ENCODE measurements at regions not wholly inside any gene's neighbourhood (a gene's known extent, or its start where the extent isn't known, plus 50 kb on each side); places are given as distances from the start of the nearest gene placed in this dataset.

DNA sequence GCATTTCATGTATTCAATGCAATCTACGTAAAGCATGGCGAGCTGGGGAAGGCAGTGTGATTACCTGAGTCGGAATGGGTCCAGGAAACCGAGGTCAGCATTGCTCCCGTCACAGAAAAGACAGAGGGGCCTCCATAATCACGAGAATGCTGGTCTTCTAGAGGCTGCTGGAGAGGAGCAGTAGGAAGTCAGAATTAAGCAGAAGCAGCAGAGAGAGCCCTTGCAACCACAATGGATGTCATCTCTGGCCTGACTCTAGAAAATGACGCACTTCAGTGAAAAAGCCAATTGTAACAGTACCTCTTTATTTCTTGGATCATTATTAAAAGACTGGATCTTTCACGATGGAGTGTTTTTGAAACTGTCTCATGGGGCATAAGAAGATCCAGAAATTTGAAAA, 69.5 kb upstream of the FOXN3 start:
- no peak for DNase-seq (ENCODE audit: low read depth)
- peaks cover 2% of the 10 kb centered on the region for H3K36me3 ChIP-seq (ENCODE audit: insufficient read depth, low read length)
- H4K20me1 ChIP-seq (ENCODE audit: insufficient read depth, low read length) = no peaks in the 10 kb centered on the region
- no peak overlapping the region for H3K9ac ChIP-seq (ENCODE audit: low read length)
- no peaks in the 10 kb centered on the region for H3K27me3 ChIP-seq (ENCODE audit: insufficient read depth, low read length)
- peaks cover 3% of the 10 kb centered on the region for H3K9me3 Mint-ChIP-seq (ENCODE audit: unreplicated experiment)
- no peak overlapping the region for H3K27ac ChIP-seq (ENCODE audit: low read depth, low read length)
- no peak for FAIRE-seq
- H3K27ac Mint-ChIP-seq (ENCODE audit: unreplicated experiment) = no peak overlapping the region
- H3K4me1 Mint-ChIP-seq (ENCODE audit: low read depth, unreplicated experiment) = peaks cover 5% of the 10 kb centered on the region
- no peak overlapping the region for H3K4me2 ChIP-seq (ENCODE audit: low read length)
- H2AFZ ChIP-seq (ENCODE audit: low read depth, low read length) = no peak overlapping the region
- H3K9me3 ChIP-seq (ENCODE audit: insufficient read depth, low read depth, low read length) = no peaks in the 10 kb centered on the region
- no peaks in the 10 kb centered on the region for H3K27me3 Mint-ChIP-seq (ENCODE audit: low read depth, unreplicated experiment)
- no peak overlapping the region for H3K4me3 ChIP-seq (ENCODE audit: insufficient read depth, low read depth, low read length)
- peaks cover 11% of the 10 kb centered on the region for H3K36me3 Mint-ChIP-seq (ENCODE audit: low read depth, unreplicated experiment)
- no peak overlapping the region for H3K4me3 Mint-ChIP-seq (ENCODE audit: unreplicated experiment)
- H3K4me1 ChIP-seq (ENCODE audit: insufficient read depth, low read length) = peaks cover 8% of the 10 kb centered on the region
- TF ChIP-seq, protein P1, sequence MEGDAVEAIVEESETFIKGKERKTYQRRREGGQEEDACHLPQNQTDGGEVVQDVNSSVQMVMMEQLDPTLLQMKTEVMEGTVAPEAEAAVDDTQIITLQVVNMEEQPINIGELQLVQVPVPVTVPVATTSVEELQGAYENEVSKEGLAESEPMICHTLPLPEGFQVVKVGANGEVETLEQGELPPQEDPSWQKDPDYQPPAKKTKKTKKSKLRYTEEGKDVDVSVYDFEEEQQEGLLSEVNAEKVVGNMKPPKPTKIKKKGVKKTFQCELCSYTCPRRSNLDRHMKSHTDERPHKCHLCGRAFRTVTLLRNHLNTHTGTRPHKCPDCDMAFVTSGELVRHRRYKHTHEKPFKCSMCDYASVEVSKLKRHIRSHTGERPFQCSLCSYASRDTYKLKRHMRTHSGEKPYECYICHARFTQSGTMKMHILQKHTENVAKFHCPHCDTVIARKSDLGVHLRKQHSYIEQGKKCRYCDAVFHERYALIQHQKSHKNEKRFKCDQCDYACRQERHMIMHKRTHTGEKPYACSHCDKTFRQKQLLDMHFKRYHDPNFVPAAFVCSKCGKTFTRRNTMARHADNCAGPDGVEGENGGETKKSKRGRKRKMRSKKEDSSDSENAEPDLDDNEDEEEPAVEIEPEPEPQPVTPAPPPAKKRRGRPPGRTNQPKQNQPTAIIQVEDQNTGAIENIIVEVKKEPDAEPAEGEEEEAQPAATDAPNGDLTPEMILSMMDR (IDR thresholded peaks at IDR 0.05; ENCODE audit: insufficient read depth, low read depth, low read length) = no peak
- no peak for TF ChIP-seq EZH2 (IDR thresholded peaks at IDR 0.05; ENCODE audit: insufficient read depth, low read length)
- no peaks in the 10 kb centered on the region for H3K79me2 ChIP-seq (ENCODE audit: insufficient read depth, low read length)

DNA sequence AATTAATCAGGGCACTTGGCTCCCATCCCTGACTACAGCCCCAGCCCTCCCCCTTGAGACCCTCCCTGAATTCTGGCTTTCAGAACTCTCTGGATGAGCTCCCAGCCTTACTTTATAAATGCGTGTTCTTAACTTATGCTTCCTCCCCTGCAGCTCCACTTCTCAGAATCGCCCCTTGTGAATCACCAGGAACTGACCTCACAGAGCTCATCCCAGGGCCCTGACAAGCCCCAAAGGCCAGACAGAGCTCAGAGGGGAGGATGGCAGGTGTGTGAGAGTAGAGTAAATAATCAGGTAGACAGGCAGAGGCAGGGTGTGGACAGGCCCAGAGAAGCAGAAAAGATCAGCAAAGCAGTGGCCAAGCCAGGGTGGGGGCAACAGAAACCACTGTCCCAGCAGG, 68.2 kb upstream of the FOXN3 start:
- FAIRE-seq (no peak), DNase-seq (ENCODE audit: low read depth) (no peak)
- peaks cover 5% of the 10 kb centered on the region for H3K4me1 Mint-ChIP-seq (ENCODE audit: low read depth, unreplicated experiment)
- no peak overlapping the region for H3K27ac ChIP-seq (ENCODE audit: low read depth, low read length)
- TF ChIP-seq, protein P1 (IDR thresholded peaks at IDR 0.05; ENCODE audit: insufficient read depth, low read depth, low read length) = no peak
- H3K27me3 Mint-ChIP-seq (ENCODE audit: low read depth, unreplicated experiment) = no peaks in the 10 kb centered on the region
- H3K9me3 ChIP-seq (ENCODE audit: insufficient read depth, low read depth, low read length) = no peaks in the 10 kb centered on the region
- H3K27me3 ChIP-seq (ENCODE audit: insufficient read depth, low read length) = no peaks in the 10 kb centered on the region
- no peak overlapping the region for H3K4me2 ChIP-seq (ENCODE audit: low read length)
- peaks cover 11% of the 10 kb centered on the region for H3K36me3 Mint-ChIP-seq (ENCODE audit: low read depth, unreplicated experiment)
- no peak overlapping the region for H3K9ac ChIP-seq (ENCODE audit: low read length)
- peaks cover 3% of the 10 kb centered on the region for H3K36me3 ChIP-seq (ENCODE audit: insufficient read depth, low read length)
- no peak overlapping the region for H3K4me3 Mint-ChIP-seq (ENCODE audit: unreplicated experiment)
- H4K20me1 ChIP-seq (ENCODE audit: insufficient read depth, low read length) = no peaks in the 10 kb centered on the region
- no peak overlapping the region for H2AFZ ChIP-seq (ENCODE audit: low read depth, low read length)
- no peak overlapping the region for H3K4me3 ChIP-seq (ENCODE audit: insufficient read depth, low read depth, low read length)
- no peak overlapping the region for H3K27ac Mint-ChIP-seq (ENCODE audit: unreplicated experiment)
- H3K4me1 ChIP-seq (ENCODE audit: insufficient read depth, low read length) = peaks cover 6% of the 10 kb centered on the region
- peaks cover 2% of the 10 kb centered on the region for H3K9me3 Mint-ChIP-seq (ENCODE audit: unreplicated experiment)
- no peaks in the 10 kb centered on the region for H3K79me2 ChIP-seq (ENCODE audit: insufficient read depth, low read length)

DNA sequence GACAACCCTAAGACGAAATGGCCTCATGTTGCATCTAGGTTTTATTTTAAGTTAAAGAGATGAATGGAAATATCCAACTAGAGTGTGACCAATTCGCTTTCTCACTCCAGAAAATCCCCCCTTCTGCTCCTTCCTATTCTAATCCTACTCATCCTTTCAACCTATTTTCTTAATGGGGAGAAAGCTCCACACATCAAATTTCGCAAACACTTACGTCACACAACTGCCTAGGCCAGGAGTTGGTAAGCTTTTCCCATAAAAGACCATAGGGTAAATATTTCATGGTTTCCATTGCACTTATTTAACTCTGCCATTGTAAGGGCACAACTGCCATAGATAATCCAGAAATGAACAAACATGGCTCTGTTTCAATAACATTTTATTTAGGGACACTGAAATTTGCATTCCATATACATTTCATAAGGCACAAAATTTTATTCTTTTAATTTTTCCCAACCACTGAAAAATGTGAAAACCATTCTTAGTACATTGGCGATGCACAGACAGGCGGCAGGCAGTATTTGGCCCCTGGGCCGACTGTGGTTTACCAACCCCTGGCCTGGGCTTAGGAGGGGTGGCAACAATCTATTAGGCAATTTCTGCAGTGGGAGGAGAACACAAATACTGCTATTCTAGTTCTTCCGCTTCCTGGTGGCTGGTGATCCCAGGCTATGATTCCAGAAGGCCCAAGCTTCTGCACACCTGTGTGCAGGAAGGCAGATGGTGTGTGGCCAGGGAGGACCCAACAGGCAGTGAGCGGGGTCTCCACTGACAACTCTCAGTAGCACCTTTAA, 67.2 kb upstream of the FOXN3 start:
- Histone ChIP-seq H3K4me3 (ENCODE audit: insufficient read depth, low read depth, low read length) (no peak overlapping the region), H3K27me3 (ENCODE audit: insufficient read depth, low read length) (no peaks in the 10 kb centered on the region), H2AFZ (ENCODE audit: low read depth, low read length) (no peak overlapping the region), H3K4me1 (ENCODE audit: insufficient read depth, low read length) (no peaks in the 10 kb centered on the region), H3K79me2 (ENCODE audit: insufficient read depth, low read length) (no peaks in the 10 kb centered on the region), H4K20me1 (ENCODE audit: insufficient read depth, low read length) (no peaks in the 10 kb centered on the region), H3K27ac (ENCODE audit: low read depth, low read length) (no peak overlapping the region), H3K36me3 (ENCODE audit: insufficient read depth, low read length) (peaks cover 3% of the 10 kb centered on the region), H3K9ac (ENCODE audit: low read length) (no peak overlapping the region), H3K4me2 (ENCODE audit: low read length) (no peak overlapping the region), H3K9me3 (ENCODE audit: insufficient read depth, low read depth, low read length) (no peaks in the 10 kb centered on the region)
- Mint-ChIP-seq H3K27ac (ENCODE audit: unreplicated experiment) (no peak overlapping the region), H3K9me3 (ENCODE audit: unreplicated experiment) (peaks cover 2% of the 10 kb centered on the region), H3K4me3 (ENCODE audit: unreplicated experiment) (no peak overlapping the region), H3K27me3 (ENCODE audit: low read depth, unreplicated experiment) (no peaks in the 10 kb centered on the region), H3K36me3 (ENCODE audit: low read depth, unreplicated experiment) (peaks cover 13% of the 10 kb centered on the region), H3K4me1 (ENCODE audit: low read depth, unreplicated experiment) (peaks cover 5% of the 10 kb centered on the region)
- DNase-seq (ENCODE audit: low read depth) = no peak
- TF ChIP-seq EZH2 (IDR thresholded peaks at IDR 0.05; ENCODE audit: insufficient read depth, low read length) = no peak
- TF ChIP-seq, protein P1 (IDR thresholded peaks at IDR 0.05; ENCODE audit: insufficient read depth, low read depth, low read length) = no peak
- FAIRE-seq = no peak
